GM12878 (cell line): ENCODE measurements at regions not wholly inside any gene's neighbourhood (a gene's known extent, or its start where the extent isn't known, plus 50 kb on each side); places are given as distances from the start of the nearest gene placed in this dataset.

ENCODE experiments used
- ATAC-seq: fragments of 200-7000 bp; cut with Tn5 transposase; 3 replicates; pipeline ENCODE4 v1.9.1; 2020; ENCODE audit warnings: mild to moderate bottlenecking, moderate library complexity
- BruUV-seq: library from RNA; stranded (reverse); fragments of 400-500 nt; replicated peaks from 2 replicates; lab custom pipeline; 2021; lab: Mats Ljungman, UMichigan
- CTCF ChIA-PET: fragments of 300-600 bp; sonication (Branson Sonifier 250); formaldehyde crosslinking; extraction: SDS; loops from one replicate; lab custom pipeline; 2021; ENCODE audit warnings: inconsistent platforms; lab: Yijun Ruan, JAX
- POLR2A ChIA-PET: fragments of 350-600 bp; formaldehyde crosslinking; extraction: SDS; loops from one replicate; lab custom pipeline; 2021; ENCODE audit warnings: inconsistent platforms; lab: Charles Lee
- RAD21 ChIA-PET: fragments of 300-600 bp; sonication (Branson Sonifier 250); formaldehyde crosslinking; loops from one replicate; lab custom pipeline; 2023; ENCODE audit warnings: antibody characterized with exemption; ENCODE audit not compliant: unreplicated experiment; lab: Charles Lee
- SMC1A ChIA-PET: fragments of 300-600 bp; sonication (Branson Sonifier 250); formaldehyde crosslinking; loops from one replicate; lab custom pipeline; 2023; ENCODE audit not compliant: unreplicated experiment, uncharacterized antibody; lab: Charles Lee
- DNase-seq: peaks from one replicate; pipeline ENCODE4 v3.0.0-alpha.2; 2011; ENCODE audit warnings: low read depth, low spot score
- FAIRE-seq: peaks from 3 replicates; lab custom pipeline; 2011; peaks lifted over from hg19 to GRCh38; lab: Jason Lieb, UNC
- H2AFZ ChIP-seq: 2 replicates; pipeline ENCODE4 v1.6.0; 2011; ENCODE audit warnings: low read depth, low read length, control low read depth; ENCODE audit not compliant: control insufficient read depth
- H3K27ac ChIP-seq: 2 replicates; pipeline ENCODE4 v1.5.1; 2011; ENCODE audit warnings: control low read depth; ENCODE audit not compliant: control insufficient read depth, insufficient read depth
- H3K27me3 ChIP-seq, 2 experiments: replicated peaks in 1 of 2; 2 replicates each; pipeline versions ENCODE4 v1.6.0 to v1.6.1; 2011; ENCODE audit warnings: low read length in 1 of 2; ENCODE audit not compliant: control insufficient read depth in 2 of 2, insufficient read depth in 2 of 2
- H3K36me3 ChIP-seq, 2 experiments: 2 replicates each; pipeline ENCODE4 v1.5.1; 2011; ENCODE audit warnings: low read length in 1 of 2; ENCODE audit not compliant: control insufficient read depth in 2 of 2, insufficient read depth in 2 of 2
- H3K4me1 ChIP-seq: 2 replicates; pipeline ENCODE4 v1.6.1; 2011; ENCODE audit warnings: mild to moderate bottlenecking, low read length, moderate library complexity, mixed read lengths; ENCODE audit not compliant: control insufficient read depth, insufficient read depth
- H3K4me2 ChIP-seq: 2 replicates; pipeline ENCODE4 v1.6.0; 2011; ENCODE audit warnings: control low read depth; ENCODE audit not compliant: control insufficient read depth, insufficient read depth
- H3K4me3 ChIP-seq: fragments of 200-600 bp; sonication (generic); 2 replicates; pipeline ENCODE4 v1.5.1; 2016
- H3K79me2 ChIP-seq: 2 replicates; pipeline ENCODE4 v1.6.0; 2011; ENCODE audit warnings: low read length; ENCODE audit not compliant: control insufficient read depth, insufficient read depth
- H3K9ac ChIP-seq: 2 replicates; pipeline ENCODE4 v1.8.0; 2011; ENCODE audit warnings: low read length, control low read depth, mixed read lengths; ENCODE audit not compliant: control insufficient read depth, insufficient read depth
- H3K9me3 ChIP-seq: replicated peaks from 3 replicates; pipeline ENCODE4 v1.5.1; 2011; ENCODE audit warnings: mild to moderate bottlenecking, low read length; ENCODE audit not compliant: control insufficient read depth, insufficient read depth
- H4K20me1 ChIP-seq: 2 replicates; pipeline ENCODE4 v1.6.0; 2011; ENCODE audit not compliant: control insufficient read depth, insufficient read depth
- BCL11A ChIP-seq: IDR thresholded peaks from 2 replicates; pipeline ENCODE4 v1.6.1; 2011; ENCODE audit warnings: low read depth, low read length
- BHLHE40 ChIP-seq, 2 experiments: fragments of 450-650 bp in 1 of 2; IDR thresholded peaks; 2 replicates each; pipeline ENCODE4 v1.6.1; 2011 to 2017; ENCODE audit warnings: low read depth in 2 of 2, borderline replicate concordance in 1 of 2, improper control_type of control experiment in 1 of 2, low read length in 1 of 2, mild to moderate bottlenecking in 1 of 2
- BMI1 ChIP-seq: fragments of 450-650 bp; IDR thresholded peaks from 2 replicates; pipeline ENCODE4 v1.6.1; 2016; ENCODE audit warnings: mild to moderate bottlenecking, moderate library complexity, borderline replicate concordance
- BRCA1 ChIP-seq: IDR thresholded peaks from 2 replicates; pipeline ENCODE4 v1.6.1; 2011; ENCODE audit warnings: low read depth, low read length, improper control_type of control experiment
- CHD1 ChIP-seq: IDR thresholded peaks from 2 replicates; pipeline ENCODE4 v1.6.1; 2012; ENCODE audit warnings: low read depth, low read length, improper control_type of control experiment
- CREB1 ChIP-seq: IDR thresholded peaks from 2 replicates; pipeline ENCODE4 v1.6.1; 2012; ENCODE audit warnings: low read depth, mild to moderate bottlenecking, inconsistent platforms
- ESRRA ChIP-seq: IDR thresholded peaks from 2 replicates; pipeline ENCODE4 v1.6.1; 2012; ENCODE audit warnings: mild to moderate bottlenecking, low read length, improper control_type of control experiment
- MTA2 ChIP-seq: fragments of 450-650 bp; IDR thresholded peaks from 2 replicates; pipeline ENCODE4 v1.6.1; 2016; ENCODE audit warnings: low read depth, mild to moderate bottlenecking, moderate library complexity
- MTA3 ChIP-seq: IDR thresholded peaks from 2 replicates; pipeline ENCODE4 v1.6.1; 2012; ENCODE audit warnings: low read length, inconsistent platforms, borderline replicate concordance
- NFXL1 ChIP-seq: fragments of 450-650 bp; IDR thresholded peaks from 2 replicates; pipeline ENCODE4 v1.6.1; 2017; ENCODE audit warnings: antibody characterized with exemption, mild to moderate bottlenecking, borderline replicate concordance
- NFYA ChIP-seq: IDR thresholded peaks from 2 replicates; pipeline ENCODE4 v1.6.1; 2011; ENCODE audit warnings: low read depth, mild to moderate bottlenecking, low read length, improper control_type of control experiment, borderline replicate concordance
- NRF1 ChIP-seq: conservative IDR thresholded peaks from 2 replicates; pipeline ENCODE4 v1.6.1; 2011; ENCODE audit warnings: mild to moderate bottlenecking, low read depth, low read length, improper control_type of control experiment
- RBBP5 ChIP-seq: fragments of 200-600 bp; sonication (generic); conservative IDR thresholded peaks from 2 replicates; pipeline ENCODE4 v1.6.1; 2016
- SRF ChIP-seq, 2 experiments: IDR thresholded peaks; 2 replicates each; pipeline ENCODE4 v1.6.1; 2011; ENCODE audit warnings: low read depth in 2 of 2, low read length in 2 of 2, mild to moderate bottlenecking in 1 of 2, moderate library complexity in 1 of 2
- TCF3 ChIP-seq: IDR thresholded peaks from 2 replicates; pipeline ENCODE4 v1.6.1; 2012; ENCODE audit warnings: low read depth, mild to moderate bottlenecking, low read length, borderline replicate concordance; ENCODE audit not compliant: insufficient read depth
- WGBS: methylation state at CpG from one replicate; pipeline ENCODE4 v1.1.6; 2016; ENCODE audit warnings: low lambda C conversion rate; ENCODE audit not compliant: insufficient replicate concordance, insufficient coverage; ENCODE audit errors: missing lambda C conversion rate; 5-methylcytosine and 5-hydroxymethylcytosine counted together
- in situ Hi-C: fragments of 300-500 bp; cut with MboI; formaldehyde crosslinking; loops from 9 replicates; pipeline ENCODE4 v1.14.3; 2018; ENCODE audit warnings: mixed read lengths
- intact Hi-C: fragments of 100-400 bp; cut with micrococcal nuclease; formaldehyde crosslinking; loops from one replicate; pipeline ENCODE4 v1.14.2; 2022; ENCODE audit not compliant: unreplicated experiment
- TF ChIP-seq, protein P1 (sequence below): IDR thresholded peaks from 2 replicates; pipeline ENCODE4 v1.6.1; 2012; ENCODE audit warnings: low read length, inconsistent platforms
- TF ChIP-seq, protein P2 (sequence below): IDR thresholded peaks from 2 replicates; pipeline ENCODE4 v1.6.1; 2012; ENCODE audit warnings: low read depth, low read length, improper control_type of control experiment
- TF ChIP-seq, protein P3 (sequence below): IDR thresholded peaks from 2 replicates; pipeline ENCODE4 v1.6.1; 2011; ENCODE audit warnings: low read depth, low read length, improper control_type of control experiment, borderline replicate concordance
- TF ChIP-seq, protein P4 (sequence below): fragments of 450-650 bp; IDR thresholded peaks from 2 replicates; pipeline ENCODE4 v1.6.1; 2017; ENCODE audit warnings: mild to moderate bottlenecking, low read depth, inconsistent platforms; ENCODE audit not compliant: poor library complexity, severe bottlenecking
- TF ChIP-seq, protein P5 (sequence below): IDR thresholded peaks from 2 replicates; pipeline ENCODE4 v1.6.1; 2012; ENCODE audit warnings: low read depth, low read length, improper control_type of control experiment

DNA sequence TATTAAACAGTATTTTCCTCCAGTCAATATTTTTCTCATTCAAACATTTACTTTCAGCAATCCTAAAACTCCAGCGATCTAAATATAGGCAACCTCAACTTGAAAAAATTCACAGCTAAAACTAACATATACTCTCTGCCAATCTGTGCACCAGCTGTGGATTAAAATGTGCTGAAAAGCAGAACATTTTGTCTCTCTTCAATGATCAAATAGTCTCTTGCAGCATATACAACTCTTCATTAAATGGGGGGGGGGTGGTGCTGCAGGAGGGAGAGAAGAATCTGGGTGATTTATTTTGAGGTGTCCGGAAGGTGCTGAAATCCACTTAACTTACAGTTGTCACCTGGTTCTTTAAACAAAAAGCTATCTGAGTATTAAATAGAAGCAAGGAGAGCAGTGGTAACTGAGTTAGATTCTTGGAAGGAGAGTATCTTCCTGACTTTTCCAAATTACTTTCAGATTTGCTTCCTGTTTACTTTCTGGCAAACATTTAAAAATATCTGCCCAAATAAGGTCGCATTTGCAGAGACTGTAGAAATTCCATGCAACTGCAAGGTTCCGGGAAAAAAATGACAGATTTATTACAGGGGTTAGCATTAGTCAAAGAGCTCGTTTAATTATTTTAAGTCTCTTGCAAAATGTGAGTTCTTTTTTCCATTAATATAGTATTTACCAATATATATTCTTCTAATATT lies 904.7 kb upstream of the ACVR2A start:
- FAIRE-seq = no peak
- POLR2A ChIA-PET = no interaction called here
- Histone ChIP-seq H3K4me2 (no peak overlapping the region), H3K79me2 (no peaks in the 10 kb centered on the region), H4K20me1 (no peaks in the 10 kb centered on the region), H3K27ac (no peak overlapping the region), H3K4me1 (no peaks in the 10 kb centered on the region), H3K36me3 (no peaks in the 10 kb centered on the region), H3K9ac (no peak overlapping the region), H3K9me3 (no peaks in the 10 kb centered on the region)
- no peak for ATAC-seq
- RAD21 ChIA-PET = no interaction called here
- BruUV-seq = no TSS peak
- DNase-seq = no peak
- intact Hi-C loops = no loop called here
- SMC1A ChIA-PET = interaction anchor here (1.4 to 1.6 kb wide), 3 partner anchors 10 to 392 kb away, joined by 4 read pairs; no protein-coding TSS in a partner anchor
- TF ChIP-seq, protein P1, sequence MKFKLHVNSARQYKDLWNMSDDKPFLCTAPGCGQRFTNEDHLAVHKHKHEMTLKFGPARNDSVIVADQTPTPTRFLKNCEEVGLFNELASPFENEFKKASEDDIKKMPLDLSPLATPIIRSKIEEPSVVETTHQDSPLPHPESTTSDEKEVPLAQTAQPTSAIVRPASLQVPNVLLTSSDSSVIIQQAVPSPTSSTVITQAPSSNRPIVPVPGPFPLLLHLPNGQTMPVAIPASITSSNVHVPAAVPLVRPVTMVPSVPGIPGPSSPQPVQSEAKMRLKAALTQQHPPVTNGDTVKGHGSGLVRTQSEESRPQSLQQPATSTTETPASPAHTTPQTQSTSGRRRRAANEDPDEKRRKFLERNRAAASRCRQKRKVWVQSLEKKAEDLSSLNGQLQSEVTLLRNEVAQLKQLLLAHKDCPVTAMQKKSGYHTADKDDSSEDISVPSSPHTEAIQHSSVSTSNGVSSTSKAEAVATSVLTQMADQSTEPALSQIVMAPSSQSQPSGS = no peak
- TF ChIP-seq MTA3 (no peak), SRF (IDR thresholded peaks at IDR 0.05; ENCODE audit: low read depth in 2 of 2, low read length in 2 of 2) (no peak), MTA2 (no peak), NFYA (no peak), RBBP5 (no peak), BCL11A (no peak), NRF1 (no peak), BRCA1 (no peak), CHD1 (no peak), BHLHE40 (IDR thresholded peaks at IDR 0.05; ENCODE audit: borderline replicate concordance in 1 of 2, low read depth in 2 of 2, low read length in 1 of 2) (no peak), TCF3 (no peak), ESRRA (no peak), BMI1 (no peak), CREB1 (no peak), NFXL1 (no peak)
- TF ChIP-seq, protein P2, sequence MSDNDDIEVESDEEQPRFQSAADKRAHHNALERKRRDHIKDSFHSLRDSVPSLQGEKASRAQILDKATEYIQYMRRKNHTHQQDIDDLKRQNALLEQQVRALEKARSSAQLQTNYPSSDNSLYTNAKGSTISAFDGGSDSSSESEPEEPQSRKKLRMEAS = no peak
- TF ChIP-seq, protein P3, sequence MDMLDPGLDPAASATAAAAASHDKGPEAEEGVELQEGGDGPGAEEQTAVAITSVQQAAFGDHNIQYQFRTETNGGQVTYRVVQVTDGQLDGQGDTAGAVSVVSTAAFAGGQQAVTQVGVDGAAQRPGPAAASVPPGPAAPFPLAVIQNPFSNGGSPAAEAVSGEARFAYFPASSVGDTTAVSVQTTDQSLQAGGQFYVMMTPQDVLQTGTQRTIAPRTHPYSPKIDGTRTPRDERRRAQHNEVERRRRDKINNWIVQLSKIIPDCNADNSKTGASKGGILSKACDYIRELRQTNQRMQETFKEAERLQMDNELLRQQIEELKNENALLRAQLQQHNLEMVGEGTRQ = no peak
- TF ChIP-seq, protein P4, sequence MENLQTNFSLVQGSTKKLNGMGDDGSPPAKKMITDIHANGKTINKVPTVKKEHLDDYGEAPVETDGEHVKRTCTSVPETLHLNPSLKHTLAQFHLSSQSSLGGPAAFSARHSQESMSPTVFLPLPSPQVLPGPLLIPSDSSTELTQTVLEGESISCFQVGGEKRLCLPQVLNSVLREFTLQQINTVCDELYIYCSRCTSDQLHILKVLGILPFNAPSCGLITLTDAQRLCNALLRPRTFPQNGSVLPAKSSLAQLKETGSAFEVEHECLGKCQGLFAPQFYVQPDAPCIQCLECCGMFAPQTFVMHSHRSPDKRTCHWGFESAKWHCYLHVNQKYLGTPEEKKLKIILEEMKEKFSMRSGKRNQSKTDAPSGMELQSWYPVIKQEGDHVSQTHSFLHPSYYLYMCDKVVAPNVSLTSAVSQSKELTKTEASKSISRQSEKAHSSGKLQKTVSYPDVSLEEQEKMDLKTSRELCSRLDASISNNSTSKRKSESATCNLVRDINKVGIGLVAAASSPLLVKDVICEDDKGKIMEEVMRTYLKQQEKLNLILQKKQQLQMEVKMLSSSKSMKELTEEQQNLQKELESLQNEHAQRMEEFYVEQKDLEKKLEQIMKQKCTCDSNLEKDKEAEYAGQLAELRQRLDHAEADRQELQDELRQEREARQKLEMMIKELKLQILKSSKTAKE = no peak
- TF ChIP-seq, protein P5, sequence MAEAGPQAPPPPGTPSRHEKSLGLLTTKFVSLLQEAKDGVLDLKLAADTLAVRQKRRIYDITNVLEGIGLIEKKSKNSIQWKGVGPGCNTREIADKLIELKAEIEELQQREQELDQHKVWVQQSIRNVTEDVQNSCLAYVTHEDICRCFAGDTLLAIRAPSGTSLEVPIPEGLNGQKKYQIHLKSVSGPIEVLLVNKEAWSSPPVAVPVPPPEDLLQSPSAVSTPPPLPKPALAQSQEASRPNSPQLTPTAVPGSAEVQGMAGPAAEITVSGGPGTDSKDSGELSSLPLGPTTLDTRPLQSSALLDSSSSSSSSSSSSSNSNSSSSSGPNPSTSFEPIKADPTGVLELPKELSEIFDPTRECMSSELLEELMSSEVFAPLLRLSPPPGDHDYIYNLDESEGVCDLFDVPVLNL = no peak
- TF ChIP-seq, all 136 proteins: peak for 0
- 32% methylated on average over 5 of the region's 5 CpGs for WGBS
- Histone ChIP-seq H2AFZ (no peak overlapping the region), H3K4me3 (no peak overlapping the region), H3K27me3 (no peaks in the 10 kb centered on the region)
- in situ Hi-C loops = no loop called here
- CTCF ChIA-PET = interaction anchor here (1.2 to 1.4 kb wide), 2 partner anchors 9 to 105 kb away, joined by 3 to 4 read pairs; no protein-coding TSS in a partner anchor
